OCI-LY3 (cell line): ENCODE measurements at regions not wholly inside any gene's neighbourhood (a gene's known extent, or its start where the extent isn't known, plus 50 kb on each side); places are given as distances from the start of the nearest gene placed in this dataset.
"Not testable (repeated sequence)": the region's sequence is repeated elsewhere in the genome, so short reads cannot be mapped to it uniquely, and the experiment has no call there.

Experiments
- CTCF ChIP-seq: fragments of 200-600, 300-600 bp; sonication (generic); IDR thresholded peaks from 2 replicates; pipeline ENCODE4 v1.5.1; 2014; ENCODE audit warnings: antibody characterized with exemption, low read length, low read depth
- EZH2phosphoT487 ChIP-seq: fragments of 200-600 bp; shearing (Covaris generic); IDR thresholded peaks from 2 replicates; pipeline ENCODE4 v1.6.1; 2018; ENCODE audit warnings: antibody characterized with exemption, mixed run types, low read depth

- TF ChIP-seq CTCF, EZH2phosphoT487: not testable (repeated sequence)
These were observed 231.1 kb downstream of the ICOS start for GRCh38 chr2:204167670-204168069.
